ENCODE measurements at regions not wholly inside any gene's neighbourhood (a gene's known extent, or its start where the extent isn't known, plus 50 kb on each side); places are given as distances from the start of the nearest gene placed in this dataset.
"Not testable (repeated sequence)": the region's sequence is repeated elsewhere in the genome, so short reads cannot be mapped to it uniquely, and the experiment has no call there.

- peak; percentile 0 for DNase-seq
Measured at GRCh38 chr4:43089730-43090129, 197.2 kb downstream of the GRXCR1 start.

- DNase-seq: no peak
Measured at GRCh38 chr4:43103048-43103447, 210.5 kb downstream of the GRXCR1 start.

GRCh38 chr4:43112139-43112538 is 219.6 kb downstream of the GRXCR1 start:
- no peak for DNase-seq

- no peak for DNase-seq
Measured at GRCh38 chr4:43113196-43113595, 220.7 kb downstream of the GRXCR1 start.

GRCh38 chr4:43126595-43126994 is 234.1 kb downstream of the GRXCR1 start:
- DNase-seq: no peak

GRCh38 chr4:43130228-43131021 is 237.9 kb downstream of the GRXCR1 start:
- DNase-seq: no peak

GRCh38 chr4:43132010-43132582 is 239.6 kb downstream of the GRXCR1 start:
- DNase-seq: peak; percentile 64

GRCh38 chr4:43133566-43133965 is 241.1 kb downstream of the GRXCR1 start:
- no peak for DNase-seq

GRCh38 chr4:43136752-43137151 is 244.2 kb downstream of the GRXCR1 start:
- DNase-seq: no peak

- no peak for DNase-seq
Measured at GRCh38 chr4:43146198-43146597, 253.7 kb downstream of the GRXCR1 start.

GRCh38 chr4:43148481-43148880 is 256.0 kb downstream of the GRXCR1 start:
- DNase-seq: no peak

GRCh38 chr4:43163101-43163792 is 270.7 kb downstream of the GRXCR1 start:
- DNase-seq: no peak

GRCh38 chr4:43189741-43190140 is 297.2 kb downstream of the GRXCR1 start:
- no peak for DNase-seq

GRCh38 chr4:43212576-43212975 is 320.1 kb downstream of the GRXCR1 start:
- not testable (repeated sequence) for DNase-seq

GRCh38 chr4:43223820-43224219 is 331.3 kb downstream of the GRXCR1 start:
- DNase-seq: no peak

- no peak for DNase-seq
Measured at GRCh38 chr4:43224559-43224958, 332.0 kb downstream of the GRXCR1 start.

GRCh38 chr4:43233321-43233720 is 340.8 kb downstream of the GRXCR1 start:
- DNase-seq: no peak

- peak; percentile 15 for DNase-seq
Measured at GRCh38 chr4:43234626-43235415, 342.3 kb downstream of the GRXCR1 start.

- no peak for DNase-seq
Measured at GRCh38 chr4:43238008-43238407, 345.5 kb downstream of the GRXCR1 start.

- no peak for DNase-seq
Measured at GRCh38 chr4:43238585-43238984, 346.1 kb downstream of the GRXCR1 start.

GRCh38 chr4:43241104-43241503 is 348.6 kb downstream of the GRXCR1 start:
- no peak for DNase-seq

- peak; percentile 62 for DNase-seq
Measured at GRCh38 chr4:43242606-43243005, 350.1 kb downstream of the GRXCR1 start.
